GF-D8 (cell line): ENCODE measurements at regions not wholly inside any gene's neighbourhood (a gene's known extent, or its start where the extent isn't known, plus 50 kb on each side); places are given as distances from the start of the nearest gene placed in this dataset.

Experiments
- DNase-seq: peaks from one replicate; lab custom pipeline; 2025; lab: John Stamatoyannopoulos, UW

GRCh38 chr11:119853581-119854360, 124.8 kb upstream of the NECTIN1 start:
- no peak for DNase-seq

DNA sequence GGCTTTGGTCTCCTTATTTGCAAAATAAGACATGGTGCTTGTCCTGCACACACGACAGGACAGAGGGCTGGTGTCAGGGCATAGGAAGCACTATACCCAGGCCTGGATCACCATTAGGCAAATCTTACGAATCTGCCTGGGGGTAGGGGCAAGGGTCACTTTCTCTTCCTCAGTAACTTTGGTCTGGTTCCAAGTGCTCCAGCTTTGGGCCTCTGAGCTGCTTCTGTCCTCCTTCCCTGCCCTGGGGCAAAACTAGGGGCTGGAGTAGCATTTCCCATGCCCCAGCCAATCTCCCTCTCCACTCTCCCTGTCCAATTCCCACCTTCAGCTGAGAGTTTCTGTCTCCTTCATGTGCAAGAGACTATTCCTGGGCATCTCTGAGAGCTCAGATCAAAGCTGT, 123.7 kb upstream of the NECTIN1 start:
- no peak for DNase-seq

DNA sequence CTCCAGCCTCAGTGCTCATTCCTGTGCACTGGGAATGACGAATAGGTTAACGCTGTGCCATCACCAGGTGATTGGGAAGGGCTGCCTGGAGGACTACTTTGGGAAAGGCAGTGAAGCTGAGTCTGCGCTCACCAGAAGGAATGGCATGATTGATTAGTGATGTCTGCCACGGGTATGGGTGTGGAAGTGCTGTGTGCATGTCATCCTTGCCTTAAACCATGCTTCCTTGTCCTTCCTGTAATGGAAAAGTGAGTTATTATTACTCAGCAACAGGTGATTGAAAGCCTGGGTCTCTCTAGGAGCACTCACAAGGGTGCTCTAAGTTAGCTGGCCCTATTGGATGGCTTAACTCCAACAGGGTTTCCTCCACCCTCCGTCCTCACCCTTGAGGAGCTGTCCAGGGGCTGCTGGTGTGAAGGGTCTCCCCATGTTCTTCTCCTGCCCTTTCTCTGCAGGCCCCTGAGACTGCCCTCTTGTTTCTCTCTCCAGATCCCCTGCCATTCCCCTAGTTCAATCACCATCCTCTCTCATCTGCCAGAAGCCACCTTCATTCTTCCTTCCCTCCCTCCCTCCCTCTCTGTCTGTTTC, 121.9 kb upstream of the NECTIN1 start:
- DNase-seq, result no peak

DNA sequence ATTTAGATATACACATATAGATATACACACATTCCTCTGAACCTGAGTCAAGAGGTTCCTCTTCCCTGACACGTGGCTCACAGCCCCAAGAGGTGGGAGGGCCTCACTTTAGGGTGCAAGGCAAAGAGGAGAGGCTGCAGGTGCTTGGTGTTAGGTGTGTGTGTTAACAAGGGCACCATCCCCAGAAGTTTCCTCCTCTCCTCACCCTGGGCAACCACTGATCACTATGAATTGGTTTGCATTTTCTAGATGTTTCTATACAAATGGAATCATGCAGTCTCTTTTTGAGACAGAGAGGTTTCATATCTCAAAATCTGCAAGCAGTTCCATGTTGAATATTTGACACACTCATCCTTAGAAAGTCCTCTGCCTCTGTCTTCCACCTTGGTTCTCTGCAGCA, 120.9 kb upstream of the NECTIN1 start:
- DNase-seq, result no peak

DNA sequence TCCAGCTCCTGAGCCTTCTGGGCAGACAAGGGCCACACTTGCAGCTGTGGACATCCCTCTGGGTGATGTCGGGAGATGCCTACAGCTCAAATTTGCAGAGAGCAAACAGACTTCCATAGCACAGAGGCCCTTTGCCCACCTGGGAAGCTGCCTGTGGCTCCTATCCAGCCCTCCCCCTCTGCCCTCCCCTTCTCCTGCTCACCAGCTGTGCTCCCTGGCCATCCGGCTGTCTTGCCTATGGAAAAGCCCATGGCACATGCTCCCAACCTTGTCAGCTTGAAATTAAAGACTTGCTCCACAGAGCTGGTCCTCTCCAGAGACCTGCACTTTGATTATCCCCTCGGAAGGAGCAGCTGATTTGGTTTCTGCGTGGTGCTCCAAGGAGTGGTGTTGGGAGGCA, 118.9 kb upstream of the NECTIN1 start:
- DNase-seq, result no peak

DNA sequence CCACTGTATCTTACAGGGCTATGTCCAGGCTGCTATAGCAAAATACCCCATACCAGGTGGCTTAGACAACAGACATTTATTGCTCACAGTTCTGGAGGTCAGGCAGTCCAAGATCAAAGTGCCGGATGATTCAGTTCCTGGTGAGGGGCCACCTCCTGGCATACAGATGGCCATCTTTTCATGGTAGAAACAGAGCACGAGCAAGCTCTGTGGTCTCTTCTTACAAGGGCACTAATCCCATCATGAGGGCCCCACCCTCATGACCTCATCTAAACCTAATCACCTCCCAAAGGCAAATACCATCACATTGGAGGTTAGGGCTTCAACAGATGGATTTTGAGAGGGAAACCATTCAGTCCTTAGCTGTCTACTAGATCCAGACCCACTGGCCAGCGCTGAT, 117.4 kb upstream of the NECTIN1 start:
- DNase-seq, result no peak

GRCh38 chr11:119845756-119846155, 116.8 kb upstream of the NECTIN1 start:
- DNase-seq, result no peak

DNA sequence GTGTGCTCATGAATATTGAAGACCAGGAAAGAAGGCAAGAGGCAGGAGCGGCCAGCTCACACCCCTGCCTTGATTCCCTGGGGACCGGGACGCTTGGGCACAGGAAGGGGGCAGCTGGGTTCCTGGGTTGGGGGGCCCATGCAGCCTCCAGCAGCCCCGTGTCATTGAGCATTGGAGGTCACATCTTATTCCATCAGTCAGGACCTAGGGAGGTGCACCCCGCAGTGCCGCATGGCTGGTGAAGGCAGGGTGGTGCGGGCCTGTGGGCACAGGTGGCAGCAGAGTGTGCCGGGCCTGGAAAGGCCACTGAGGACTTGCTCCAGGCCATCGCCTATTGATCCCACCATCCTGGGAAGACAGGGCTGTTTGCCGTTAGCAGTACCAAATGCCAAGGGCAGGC, 116.3 kb upstream of the NECTIN1 start:
- no peak for DNase-seq

- DNase-seq, result no peak
These were observed 115.8 kb upstream of the NECTIN1 start for GRCh38 chr11:119844808-119845207.

DNA sequence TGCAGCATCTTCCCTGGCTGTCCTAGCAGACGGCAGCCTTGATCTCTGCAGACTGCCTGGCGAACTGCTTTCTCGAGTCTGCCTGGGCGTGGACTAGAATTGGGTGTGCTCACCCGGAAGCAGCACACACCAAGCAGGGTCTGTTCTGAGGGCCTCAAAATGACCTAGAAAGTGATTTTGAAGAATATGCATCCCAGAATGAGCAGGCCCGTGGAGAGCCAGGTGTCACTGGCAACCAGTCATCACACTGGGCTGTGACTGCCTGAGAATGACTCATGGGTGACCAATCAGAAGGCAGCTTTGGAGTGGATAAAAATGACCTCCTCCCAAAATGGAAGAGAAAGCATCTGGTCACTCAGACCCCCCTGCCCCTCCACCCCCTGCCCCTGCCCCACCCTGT, 114.9 kb upstream of the NECTIN1 start:
- DNase-seq, result no peak

- DNase-seq, result no peak
These were observed 113.7 kb upstream of the NECTIN1 start for GRCh38 chr11:119842731-119843130.

GRCh38 chr11:119839476-119840133, 110.6 kb upstream of the NECTIN1 start:
- DNase-seq, result no peak

- DNase-seq, result no peak
These were observed 106.8 kb upstream of the NECTIN1 start for GRCh38 chr11:119835753-119836152.

DNA sequence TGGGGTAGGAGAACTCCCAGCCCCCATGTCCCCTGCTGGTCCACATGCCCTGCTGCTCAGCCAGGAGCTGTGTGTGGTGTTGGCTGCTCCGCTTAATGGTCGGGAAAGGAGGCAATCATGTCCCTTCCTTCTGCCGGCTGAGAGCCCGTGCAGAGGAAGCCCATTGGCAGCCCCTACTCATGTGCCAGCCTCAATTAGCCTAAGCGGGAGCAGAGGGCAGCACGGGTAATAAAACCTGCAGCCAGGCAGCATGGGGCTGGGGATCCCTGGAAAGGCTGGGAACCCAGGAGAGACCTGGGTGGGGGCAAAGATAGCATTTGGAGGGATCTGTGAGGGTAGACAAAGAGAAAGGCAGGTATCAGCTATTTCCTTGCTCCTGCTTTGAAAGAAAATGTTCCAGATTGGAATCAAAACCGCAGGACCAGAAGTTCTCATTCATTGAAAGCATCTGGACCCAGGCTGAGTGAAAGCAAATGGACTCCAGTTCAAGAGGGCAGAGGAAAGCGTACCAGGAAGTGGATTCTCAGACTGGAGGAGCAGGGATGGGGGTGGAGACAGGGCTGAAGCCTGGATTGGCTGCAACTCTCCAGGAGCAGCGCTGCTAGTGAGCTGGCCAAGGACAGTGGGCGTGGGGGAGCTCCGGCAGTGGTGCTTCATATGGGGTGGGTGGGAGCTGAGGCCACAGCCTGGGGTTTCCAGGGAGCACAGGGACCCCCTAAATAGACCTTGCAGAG, 103.4 kb upstream of the NECTIN1 start:
- no peak for DNase-seq

DNA sequence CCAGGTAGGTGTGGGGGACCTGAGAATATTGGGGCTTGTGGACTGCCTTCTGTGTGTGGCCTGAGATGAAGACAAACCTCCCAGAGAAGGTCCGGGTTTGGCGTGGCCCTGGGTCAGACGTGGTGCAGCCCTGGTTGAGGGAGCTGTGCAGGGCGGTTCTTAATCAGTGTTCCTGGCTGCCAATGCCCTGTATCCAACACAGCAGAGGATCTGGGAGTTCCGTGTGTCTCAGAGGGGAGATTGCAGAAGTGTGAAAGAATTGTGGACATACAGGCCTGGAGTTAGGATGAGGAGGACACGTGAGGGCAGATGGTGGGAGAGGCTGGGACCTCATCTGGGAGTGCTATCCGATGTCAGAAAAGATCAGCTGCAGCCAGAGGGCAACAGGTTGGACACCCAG, 102.0 kb upstream of the NECTIN1 start:
- no peak for DNase-seq

GRCh38 chr11:119830400-119830799, 101.4 kb upstream of the NECTIN1 start:
- DNase-seq, result no peak

DNA sequence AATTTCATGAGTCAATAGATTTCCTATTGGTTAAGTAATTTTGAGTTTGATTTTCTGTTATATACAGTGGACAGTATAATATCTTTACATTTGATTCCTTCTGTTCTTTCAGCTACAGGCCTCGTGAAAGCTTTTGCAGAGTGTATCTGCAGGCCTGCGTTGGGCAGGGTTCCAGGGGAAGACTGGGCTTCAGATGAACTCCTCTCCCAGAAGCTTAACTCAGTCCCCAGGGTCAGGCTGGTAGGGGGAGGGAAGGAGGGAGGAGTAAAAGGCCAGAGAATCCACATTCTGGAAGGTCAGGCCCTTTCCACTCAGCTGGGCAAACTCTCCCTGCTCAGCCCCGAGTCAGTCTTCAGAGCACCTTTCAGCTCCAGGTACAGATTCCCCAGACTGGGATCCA, 100.4 kb upstream of the NECTIN1 start:
- no peak for DNase-seq

DNA sequence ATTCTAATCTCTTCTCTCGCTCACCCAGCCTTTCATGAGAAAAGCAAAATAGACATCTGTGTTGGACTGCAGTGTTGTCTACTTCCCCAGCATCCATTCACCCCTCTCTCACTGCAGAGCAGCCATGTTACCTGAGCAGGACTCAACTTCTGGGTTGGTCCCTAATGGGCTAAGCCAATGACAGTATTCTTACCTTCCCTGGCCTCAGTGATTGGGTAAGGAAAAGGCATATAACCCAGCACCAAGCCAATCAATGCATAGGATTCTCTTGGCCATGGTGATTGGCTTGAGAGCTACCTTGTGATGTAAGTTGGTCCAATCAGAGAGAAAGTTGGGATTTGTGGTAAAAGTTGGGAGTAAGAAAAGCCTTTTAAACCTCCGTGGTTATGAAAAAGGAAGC, 99.8 kb upstream of the NECTIN1 start:
- DNase-seq, result no peak

DNA sequence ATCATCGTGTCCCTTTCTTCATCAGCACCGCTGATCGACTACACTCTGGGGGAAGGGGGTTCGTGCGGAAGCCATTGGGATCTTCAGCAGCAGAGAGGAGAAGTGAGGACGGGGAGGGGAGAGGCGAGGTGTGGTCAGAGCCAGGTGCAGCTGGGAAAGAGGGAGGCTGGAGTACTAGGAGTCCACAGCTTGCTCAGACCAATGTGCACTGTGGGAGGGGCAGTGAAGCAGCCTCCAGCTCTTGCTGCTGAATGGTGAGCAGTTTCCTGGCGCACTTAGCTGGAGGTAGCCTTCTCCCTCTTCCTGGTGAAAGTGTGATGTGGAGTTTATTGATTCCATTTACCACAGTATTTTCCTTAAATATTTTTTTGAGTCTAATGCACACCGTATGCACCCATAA, 99.0 kb upstream of the NECTIN1 start:
- no peak for DNase-seq

DNA sequence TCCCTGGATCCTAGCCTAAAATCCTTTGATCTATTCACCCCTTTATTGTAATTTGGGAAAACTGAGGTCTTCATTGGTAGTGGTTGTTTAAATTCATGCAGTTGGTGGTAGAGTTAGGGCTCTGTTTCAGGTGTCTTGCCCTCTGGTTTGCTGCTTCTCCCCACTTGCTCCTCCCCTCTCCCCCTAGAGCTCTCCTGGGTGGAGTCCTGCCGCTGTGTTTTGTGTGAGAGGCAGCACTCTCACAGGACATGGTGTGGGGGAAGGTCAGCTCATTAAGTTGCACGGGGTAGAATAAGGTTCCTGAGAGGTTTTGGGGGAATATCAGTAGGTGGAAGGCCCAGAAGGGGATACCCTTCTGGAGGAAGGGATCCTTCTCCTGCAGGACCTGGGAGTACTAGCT, 98.1 kb upstream of the NECTIN1 start:
- DNase-seq, result no peak

- no peak for DNase-seq
These were observed 94.1 kb upstream of the NECTIN1 start for GRCh38 chr11:119823077-119823476.

- DNase-seq, result no peak
These were observed 87.7 kb upstream of the NECTIN1 start for GRCh38 chr11:119816660-119817059.

DNA sequence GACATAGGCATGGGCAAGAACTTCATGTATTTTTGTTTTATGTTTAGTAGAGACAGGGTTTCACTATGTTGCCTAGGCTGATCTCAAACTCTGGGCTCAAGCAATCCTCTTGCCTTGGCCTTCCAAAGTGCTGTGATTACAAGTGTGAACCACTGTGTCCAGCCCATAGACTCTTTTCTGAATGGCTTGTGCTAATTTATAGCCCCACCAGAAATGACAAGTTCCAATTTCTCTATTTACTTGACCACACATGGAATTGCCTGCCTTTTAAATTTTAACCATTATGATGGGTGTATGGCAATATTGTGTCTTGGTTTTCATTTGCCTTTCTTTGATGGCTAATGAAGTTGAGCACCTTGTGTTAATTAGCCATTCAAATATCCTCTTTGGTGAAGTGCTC, 85.8 kb upstream of the NECTIN1 start:
- no peak for DNase-seq
